Fibroblast of the aortic adventitia (primary cell): ENCODE measurements at regions not wholly inside any gene's neighbourhood (a gene's known extent, or its start where the extent isn't known, plus 50 kb on each side); places are given as distances from the start of the nearest gene placed in this dataset.
"Not testable (repeated sequence)": the region's sequence is repeated elsewhere in the genome, so short reads cannot be mapped to it uniquely, and the experiment has no call there.

Experiments used
- DNase-seq: peaks from one replicate; pipeline ENCODE4 v3.0.0-alpha.2; 2010; ENCODE audit warnings: low read depth
- H3K4me3 ChIP-seq: 2 replicates; pipeline ENCODE4 v1.5.1; 2011; ENCODE audit warnings: low read depth, mild to moderate bottlenecking, control low read depth, low read length, moderate library complexity
- TF ChIP-seq, protein P1 (sequence below): IDR thresholded peaks from 2 replicates; pipeline ENCODE4 v1.5.1; 2011; ENCODE audit warnings: mild to moderate bottlenecking, low read length, control low read depth, inconsistent platforms; ENCODE audit not compliant: insufficient read depth

DNA sequence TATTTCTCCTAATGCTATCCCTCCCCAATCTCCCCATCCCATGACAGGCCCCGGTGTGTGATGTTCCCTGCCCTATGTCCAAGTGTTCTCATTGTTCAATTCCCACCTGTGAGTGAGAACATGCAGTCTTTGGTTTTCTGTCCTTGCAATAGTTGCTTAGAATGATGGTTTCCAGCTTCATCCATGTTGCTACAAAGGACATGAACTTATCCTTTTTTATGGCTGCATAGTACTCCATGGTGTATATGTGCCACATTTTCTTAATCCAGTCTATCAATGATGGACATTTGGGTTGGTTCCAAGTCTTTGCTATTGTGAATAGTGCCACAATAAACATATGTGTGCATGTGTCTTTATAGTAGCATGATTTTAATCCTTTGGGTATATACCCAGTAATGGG lies 51.3 kb upstream of the RIOK2 start:
- not testable (repeated sequence) for DNase-seq, H3K4me3 ChIP-seq

DNA sequence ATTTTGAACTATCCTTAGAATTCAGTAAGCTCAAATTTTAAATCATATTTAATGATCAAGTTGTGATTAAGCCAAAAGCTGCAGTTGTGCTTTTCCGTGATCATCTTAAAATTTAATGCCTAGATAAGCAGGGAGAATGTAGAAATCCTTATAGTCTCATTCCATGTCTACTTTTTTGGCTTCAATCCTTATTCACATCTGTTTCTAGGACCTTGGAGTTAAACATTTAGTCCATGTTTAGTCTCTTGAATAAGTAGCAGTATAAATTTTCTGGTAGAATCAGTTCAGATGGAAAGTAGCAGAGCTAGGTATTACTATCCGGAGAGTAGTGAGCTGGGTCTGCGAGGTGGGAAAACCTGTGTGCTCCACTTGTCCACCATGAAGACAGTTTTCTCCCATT lies 59.3 kb upstream of the RIOK2 start:
- no peak for DNase-seq
- TF ChIP-seq, protein P1, sequence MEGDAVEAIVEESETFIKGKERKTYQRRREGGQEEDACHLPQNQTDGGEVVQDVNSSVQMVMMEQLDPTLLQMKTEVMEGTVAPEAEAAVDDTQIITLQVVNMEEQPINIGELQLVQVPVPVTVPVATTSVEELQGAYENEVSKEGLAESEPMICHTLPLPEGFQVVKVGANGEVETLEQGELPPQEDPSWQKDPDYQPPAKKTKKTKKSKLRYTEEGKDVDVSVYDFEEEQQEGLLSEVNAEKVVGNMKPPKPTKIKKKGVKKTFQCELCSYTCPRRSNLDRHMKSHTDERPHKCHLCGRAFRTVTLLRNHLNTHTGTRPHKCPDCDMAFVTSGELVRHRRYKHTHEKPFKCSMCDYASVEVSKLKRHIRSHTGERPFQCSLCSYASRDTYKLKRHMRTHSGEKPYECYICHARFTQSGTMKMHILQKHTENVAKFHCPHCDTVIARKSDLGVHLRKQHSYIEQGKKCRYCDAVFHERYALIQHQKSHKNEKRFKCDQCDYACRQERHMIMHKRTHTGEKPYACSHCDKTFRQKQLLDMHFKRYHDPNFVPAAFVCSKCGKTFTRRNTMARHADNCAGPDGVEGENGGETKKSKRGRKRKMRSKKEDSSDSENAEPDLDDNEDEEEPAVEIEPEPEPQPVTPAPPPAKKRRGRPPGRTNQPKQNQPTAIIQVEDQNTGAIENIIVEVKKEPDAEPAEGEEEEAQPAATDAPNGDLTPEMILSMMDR, result no peak

DNA sequence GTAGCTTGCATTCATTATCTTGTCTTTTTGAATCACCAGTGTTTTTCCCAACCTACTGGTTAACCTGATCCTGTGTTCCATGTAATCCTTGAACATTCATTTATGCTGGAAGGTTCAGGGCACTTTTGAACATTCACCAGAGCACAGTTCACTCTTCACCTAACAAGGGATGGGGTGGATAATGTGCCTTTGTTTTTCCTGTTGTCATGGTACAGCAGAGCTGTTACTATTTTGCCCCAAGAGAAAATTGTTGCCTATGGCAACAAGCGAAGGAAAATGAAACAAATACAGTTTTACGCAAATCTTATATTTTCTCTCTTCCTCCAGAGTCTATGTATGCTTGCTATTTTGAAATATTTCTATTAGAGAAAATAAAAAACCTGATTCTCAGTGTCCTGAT lies 60.3 kb upstream of the RIOK2 start:
- H3K4me3 ChIP-seq, result no peak overlapping the region
- no peak for DNase-seq
- TF ChIP-seq, protein P1, result no peak

More for the DNA sequence above, 59.3 kb upstream of the RIOK2 start:
- no peak overlapping the region for H3K4me3 ChIP-seq

DNA sequence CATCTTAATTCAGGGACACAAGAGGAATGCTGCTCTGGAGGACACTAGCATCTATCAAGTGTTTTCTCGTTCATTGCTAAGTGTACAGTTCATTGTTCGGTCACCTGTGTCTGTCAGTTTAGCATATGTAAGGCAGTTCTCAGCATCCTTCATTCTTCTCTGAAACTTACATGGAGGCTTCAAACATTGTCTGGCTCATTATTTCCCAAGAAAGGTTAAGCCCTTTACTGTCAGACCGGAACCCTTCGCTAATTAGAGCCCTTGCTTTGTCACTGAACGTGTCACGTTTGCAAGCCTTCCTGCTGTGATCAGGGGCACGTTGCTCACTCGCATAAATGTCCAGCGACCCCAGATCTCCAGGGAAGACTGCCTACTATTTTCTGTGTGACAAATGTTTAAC lies 62.3 kb upstream of the RIOK2 start:
- TF ChIP-seq, protein P1, result no peak
- no peak overlapping the region for H3K4me3 ChIP-seq
- no peak for DNase-seq

DNA sequence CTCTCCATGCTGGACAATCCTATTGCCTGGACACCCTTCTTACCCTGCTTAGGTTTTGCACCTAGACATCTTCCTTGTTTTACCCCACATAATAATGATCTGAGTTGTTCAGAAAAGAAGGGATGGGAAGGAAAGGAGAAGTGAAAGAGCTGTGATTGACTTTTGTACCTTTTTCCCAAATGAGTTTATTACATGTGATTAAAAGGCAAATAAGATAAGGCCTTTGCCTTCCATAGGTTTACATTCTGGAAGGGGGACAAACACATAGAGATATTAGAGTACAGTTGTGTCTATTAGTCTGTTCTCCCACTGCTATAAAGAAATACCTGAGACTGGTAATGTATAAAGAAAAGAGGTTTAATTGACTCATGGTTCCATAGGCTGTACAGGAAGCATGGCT lies 67.1 kb upstream of the RIOK2 start:
- no peak for DNase-seq
- TF ChIP-seq, protein P1, result no peak
- H3K4me3 ChIP-seq, result no peak overlapping the region

DNA sequence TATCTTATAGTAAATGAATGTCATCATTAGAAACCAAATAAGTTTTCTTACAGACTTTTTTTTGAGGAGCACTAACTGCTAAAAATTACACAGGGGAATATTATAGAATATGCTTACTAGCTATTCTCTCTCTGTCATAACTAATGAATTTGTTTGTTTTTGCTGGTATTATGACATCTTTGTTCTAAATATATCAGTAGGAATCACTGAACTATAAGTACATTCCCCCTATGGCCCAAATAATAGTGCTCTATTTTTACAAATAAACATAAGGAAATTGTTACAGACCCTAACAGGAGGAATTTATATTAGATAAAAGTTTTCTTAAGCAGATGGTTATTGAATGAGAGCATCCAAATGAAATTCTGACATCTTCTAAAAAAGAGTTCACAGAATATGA lies 83.0 kb upstream of the RIOK2 start:
- DNase-seq, result no peak
- TF ChIP-seq, protein P1, result no peak
- H3K4me3 ChIP-seq, result no peak overlapping the region

DNA sequence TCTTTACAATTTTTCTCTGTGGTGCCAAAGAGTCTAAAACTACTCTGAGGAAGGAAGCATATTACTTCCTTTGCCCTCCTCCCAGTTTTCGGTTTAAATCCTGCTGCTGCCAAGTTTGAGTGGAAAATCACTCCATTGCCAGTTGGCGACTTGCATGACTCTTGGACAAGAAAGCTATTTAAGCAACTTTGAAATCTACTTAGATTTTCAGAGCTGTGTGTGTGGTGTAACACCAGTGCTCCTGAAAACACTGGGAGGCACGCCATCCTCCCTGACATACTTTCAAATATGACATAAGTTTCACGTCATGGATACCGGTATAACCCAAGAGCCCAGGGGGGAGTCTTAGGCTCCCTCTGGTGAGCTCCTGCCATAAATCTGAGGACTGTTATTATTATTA lies 83.5 kb upstream of the RIOK2 start:
- peak; percentile 90 for DNase-seq
- H3K4me3 ChIP-seq, result no peak overlapping the region
- TF ChIP-seq, protein P1, result no peak
